HT1080 (cell line): ENCODE measurements at regions not wholly inside any gene's neighbourhood (a gene's known extent, or its start where the extent isn't known, plus 50 kb on each side); places are given as distances from the start of the nearest gene placed in this dataset.
A peak's percentile ranks its signal among the peaks of the same experiment; 100 is the strongest.

Experiments used
- DNase-seq: peaks from one replicate; pipeline ENCODE4 v3.0.0-alpha.2; 2015; ENCODE audit warnings: low read depth

DNA sequence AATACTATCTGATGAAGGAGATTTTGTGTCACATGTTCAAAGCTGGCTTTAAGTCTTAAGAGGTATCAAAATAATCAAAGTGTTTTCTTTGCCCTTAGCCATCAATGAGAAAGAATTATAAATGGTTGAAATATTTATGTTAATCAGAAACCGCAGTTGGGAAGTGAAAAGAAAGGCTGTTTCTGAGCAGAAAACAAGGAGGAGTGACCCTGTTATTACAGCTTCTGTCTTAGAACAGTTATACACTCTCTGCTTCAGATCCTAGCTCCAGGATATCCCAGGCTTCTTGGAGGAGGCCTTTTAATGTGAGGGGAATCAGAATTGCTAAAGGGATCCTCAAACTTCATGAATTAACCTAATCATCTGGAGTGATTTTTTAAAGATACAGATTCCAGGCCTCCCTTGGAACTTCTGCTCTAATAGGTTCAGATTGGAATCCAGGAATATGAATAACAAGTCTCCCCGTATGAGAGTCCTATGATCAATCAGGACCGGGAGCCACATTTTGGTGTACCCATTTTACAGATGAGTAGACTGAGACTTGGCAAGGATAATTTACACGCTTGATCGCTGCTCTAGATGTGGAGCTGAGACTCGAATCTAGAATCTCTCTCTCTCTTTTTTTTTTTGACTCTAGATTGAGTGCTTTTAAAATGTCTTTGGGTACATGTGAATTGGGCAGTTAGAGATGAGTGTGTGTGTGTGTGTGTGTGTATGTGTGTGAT, 50.8 kb upstream of the JAG1 start:
- DNase-seq = no peak

DNA sequence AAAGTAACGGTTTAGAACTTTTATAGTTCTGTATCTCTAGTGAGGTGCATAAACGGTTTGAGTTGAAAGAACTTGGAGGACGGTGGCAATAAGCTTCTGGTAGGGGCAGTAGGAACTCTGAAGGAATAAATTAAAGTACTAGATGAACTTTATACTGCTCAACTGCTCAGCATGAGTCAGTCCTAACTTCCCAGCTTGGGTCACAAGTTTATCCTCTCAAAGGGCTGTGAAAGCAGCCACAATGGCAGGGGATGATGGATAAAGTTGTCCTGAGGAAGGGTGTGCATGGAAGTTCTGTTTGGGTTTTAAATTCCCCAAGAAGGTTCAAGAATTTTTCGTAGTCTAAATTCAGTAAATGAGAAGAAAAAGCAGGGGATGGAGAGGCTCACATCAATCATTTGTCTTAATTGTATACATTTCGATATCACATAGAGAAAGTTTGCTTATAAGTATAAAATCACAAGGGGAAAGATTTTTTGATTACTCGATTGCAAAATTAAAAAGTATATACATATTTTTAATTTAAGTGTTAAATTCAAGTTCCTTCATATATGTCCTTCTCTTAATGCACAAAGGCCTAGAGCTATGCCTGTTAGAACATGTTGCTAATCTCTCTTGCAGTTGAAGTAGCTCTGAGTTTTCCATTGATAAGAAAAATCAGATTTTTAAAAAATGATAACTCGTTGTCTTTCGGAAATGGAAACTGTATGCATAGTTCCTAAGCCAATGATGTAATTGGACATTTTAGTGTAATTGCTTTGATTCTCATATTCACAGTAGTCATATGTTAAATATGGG, 55.3 kb upstream of the JAG1 start:
- peak; percentile 31 for DNase-seq

DNA sequence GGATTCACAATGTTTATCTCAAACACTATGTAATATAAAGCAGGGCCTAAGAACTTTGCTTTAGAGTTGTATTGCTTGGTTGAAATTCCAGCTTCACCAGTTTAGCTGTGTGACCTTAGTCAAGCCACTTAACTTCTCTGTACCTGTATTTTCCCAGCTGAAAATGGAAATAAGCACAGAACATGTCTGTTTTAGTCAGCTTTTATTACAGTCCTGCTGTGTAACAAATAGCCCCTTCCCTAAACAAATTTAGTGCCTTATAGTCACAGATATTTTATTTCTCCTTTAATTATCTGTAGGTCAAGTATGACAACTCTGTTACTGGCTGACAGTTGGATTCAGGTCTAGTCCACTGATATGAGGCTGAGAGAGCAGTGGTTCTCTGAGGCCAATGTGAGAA, 56.0 kb upstream of the JAG1 start:
- DNase-seq = no peak

DNA sequence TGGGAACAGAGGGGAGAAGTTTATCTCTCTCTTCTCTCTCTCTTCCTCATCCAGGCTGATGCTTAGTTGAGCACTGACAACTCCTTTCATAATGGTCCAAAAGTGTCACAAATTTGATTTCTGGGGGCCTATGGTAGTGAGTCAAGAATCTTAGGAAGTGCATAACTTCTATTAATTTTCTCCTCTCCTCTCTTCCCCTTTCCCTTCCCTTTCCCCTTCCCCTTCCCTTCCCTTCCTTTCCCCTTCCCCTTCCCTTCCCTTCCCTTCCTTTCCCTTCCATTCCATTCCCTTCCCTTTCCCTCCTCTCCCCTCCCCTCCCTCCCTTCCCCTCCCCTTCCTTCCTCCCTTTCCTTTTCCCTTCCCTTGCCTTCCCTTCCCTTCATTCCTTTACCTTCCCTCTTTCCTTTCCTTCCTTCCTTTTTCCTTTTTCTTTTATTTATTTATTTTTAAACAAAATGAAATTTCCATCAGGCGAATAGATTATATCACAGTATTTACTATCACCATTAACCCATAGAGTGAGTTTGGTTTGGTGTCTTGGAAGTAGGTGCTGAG, 56.9 kb upstream of the JAG1 start:
- DNase-seq = no peak

DNA sequence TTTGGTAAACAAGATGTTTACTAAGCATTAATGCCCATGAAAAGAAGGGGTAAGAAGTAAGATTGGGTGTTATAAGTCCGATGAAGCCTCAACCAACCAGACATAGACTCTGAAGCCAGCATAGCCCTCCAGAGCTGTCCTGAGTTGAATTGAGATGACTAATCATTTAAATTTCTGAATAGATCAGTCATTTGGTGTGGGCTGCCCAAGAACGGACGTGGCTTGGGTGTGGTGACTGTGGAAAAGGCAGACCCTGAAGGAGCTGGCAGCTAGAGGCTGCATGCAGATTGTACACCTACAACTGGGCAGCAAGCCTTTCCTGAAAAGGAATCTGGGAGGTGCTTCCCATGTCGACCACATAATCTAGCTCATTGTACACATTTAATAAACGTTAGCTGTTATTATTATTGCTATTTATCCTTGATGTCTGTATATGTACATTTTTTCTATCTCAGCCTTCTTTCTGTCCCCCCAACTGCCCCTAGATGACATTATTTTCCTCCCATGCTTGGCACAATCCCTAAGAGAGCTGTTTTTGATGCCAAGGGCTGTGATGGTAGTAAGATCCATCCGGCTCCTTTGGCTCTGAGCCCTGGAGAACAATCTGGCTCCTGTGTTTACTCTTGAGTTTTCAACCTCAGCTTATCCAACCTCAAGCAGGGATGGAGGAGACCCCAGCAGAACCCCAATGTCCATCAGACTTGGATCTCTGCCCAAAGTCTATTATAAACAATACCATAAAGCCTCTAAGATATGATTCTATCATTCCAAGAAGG, 57.6 kb upstream of the JAG1 start:
- peak; percentile 94 for DNase-seq

DNA sequence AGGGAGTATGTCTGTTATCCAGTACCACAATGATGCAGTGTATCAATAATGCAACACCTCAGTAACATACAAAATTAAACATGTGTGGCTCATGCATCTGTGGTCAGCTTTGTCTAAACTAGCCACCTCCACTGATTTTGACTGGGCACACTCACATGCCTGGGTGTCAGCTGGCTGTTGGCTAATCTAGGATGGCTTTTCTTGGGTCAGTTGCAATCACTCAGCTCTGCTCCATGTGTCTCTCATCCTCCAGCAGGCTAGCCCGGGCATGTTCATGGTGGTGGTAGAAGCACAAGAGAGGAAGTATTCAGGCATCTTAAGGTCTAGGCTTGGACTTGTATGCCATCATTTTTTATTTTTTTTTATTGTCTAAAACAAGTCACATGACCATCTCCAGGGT, 59.3 kb upstream of the JAG1 start:
- DNase-seq = peak; percentile 46

DNA sequence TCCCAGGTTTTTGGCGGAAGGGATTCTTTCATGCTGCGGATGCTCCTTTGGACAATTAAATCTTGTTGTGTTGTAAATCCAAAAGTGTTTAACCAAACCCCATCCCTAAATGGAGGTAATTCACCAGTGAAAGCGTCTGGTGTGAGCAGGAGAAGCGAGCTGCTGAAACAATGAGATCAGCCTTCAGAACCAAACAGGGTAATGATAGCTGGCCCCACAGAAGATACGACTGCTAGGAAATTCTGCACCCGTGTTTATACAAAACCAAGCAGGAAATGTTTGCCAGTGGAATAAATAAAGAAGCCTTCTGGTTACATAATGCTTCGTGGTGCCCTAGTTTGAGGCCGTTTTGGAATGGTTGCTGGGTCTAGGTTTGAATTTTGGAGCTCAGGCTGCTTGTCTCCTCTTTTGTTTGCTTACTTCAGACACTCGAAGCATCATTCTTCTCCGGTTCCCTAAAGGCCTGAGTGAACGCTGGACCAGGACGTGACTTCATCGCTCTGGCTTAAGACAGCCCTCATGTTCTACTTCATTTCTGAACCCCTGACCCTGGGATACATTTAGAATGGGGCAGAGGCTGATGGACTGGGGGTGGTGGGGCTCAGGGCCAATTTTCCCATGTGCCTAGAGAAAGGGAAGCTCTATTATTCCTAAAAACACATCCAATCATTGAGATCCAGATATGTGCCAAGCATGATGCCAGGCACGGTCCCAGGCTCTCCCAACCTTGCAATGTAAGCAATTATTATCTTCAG, 61.6 kb upstream of the JAG1 start:
- no peak for DNase-seq

DNA sequence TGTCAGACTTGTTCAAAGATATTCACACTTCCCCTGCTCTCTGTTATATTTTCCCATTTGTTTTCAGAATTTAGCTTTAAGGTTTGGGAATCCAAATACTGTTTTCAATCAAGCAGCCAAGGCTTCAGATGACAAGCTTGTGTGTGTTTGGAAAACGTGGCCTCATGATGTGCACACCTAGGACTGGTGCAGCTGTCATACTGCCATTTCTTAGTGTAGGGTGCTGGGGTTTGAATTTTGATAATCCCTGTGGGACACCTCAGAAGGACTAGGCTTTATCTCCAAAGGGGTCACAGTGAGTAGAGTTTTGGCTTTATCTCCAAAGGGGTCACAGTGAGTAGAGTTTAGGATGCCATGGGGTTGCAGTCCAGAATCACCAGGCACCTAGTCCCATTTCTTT, 65.3 kb upstream of the JAG1 start:
- DNase-seq = no peak

DNA sequence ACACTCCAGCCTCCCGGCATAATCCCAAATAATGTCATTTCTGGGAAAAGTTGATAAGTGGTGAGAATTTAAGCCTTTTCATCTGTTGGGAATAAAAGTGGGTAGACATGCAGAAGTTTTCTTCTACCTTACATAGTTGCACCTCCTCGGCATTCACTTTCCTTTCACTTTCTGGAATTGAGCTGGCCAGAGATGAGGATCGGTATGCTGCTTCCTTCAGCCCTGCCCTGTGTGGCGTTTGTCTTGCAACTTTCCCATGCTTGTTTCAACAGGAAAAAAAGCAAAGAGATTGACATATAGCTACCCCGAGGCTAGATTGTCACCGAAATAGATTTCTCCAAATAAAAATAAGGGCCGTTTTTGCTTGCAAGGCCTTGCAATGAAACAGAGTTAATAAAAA, 65.8 kb upstream of the JAG1 start:
- DNase-seq = peak; percentile 48

DNA sequence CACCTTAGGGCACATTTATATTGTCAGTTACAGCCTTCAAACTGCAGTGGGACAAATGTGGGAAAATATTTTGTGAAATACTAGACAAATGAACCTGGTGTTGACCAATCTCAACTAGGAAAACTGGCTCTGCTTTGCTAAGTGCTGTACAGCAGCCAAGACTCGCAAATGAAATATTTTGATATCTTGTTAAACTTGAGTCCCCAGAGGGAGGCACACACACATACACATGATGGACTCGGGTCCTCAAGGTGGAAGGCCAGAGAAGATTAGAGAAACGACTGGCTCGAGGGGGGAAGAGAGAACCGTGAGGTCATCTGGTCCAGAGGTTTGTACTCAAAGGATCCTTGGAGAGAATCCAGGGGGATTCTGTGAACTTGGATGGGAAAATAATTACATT, 67.3 kb upstream of the JAG1 start:
- no peak for DNase-seq

DNA sequence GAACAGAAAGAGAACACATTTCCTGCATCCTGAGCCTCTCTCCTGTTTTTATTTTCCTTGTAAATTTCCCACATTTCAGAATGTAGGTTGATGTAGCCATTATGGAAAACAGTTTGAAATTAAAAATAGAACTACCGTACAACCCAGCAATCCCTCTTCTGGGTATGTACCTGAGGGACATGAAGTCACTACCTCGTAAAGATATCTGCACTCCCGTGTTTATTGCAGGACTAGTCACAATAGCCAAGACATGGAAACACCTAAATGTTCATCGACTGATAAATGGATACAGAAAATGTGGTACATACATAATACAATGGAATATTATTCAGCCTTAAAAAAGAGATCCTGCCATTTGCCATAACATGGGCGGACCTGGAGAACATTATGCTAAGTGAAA, 72.0 kb upstream of the JAG1 start:
- no peak for DNase-seq

DNA sequence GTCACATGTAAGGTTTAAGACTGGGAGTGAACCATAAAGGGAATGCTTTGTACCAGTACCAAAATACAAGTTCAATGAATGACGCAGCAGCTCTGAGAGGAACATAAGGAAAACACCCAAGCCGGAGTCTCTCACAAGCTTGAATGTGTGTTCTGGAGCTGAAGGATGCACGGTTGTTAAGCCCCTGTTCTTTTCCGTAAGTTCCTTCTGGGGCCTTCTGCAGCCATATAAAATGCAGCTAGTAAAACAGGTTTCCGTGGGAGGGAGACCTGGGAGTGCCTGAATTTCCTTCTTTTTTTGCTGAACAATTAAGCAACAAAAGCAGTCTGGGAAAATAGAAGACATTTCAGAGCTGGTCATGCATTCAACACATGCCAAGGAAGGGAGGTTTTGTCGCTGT, 73.2 kb upstream of the JAG1 start:
- DNase-seq = no peak

DNA sequence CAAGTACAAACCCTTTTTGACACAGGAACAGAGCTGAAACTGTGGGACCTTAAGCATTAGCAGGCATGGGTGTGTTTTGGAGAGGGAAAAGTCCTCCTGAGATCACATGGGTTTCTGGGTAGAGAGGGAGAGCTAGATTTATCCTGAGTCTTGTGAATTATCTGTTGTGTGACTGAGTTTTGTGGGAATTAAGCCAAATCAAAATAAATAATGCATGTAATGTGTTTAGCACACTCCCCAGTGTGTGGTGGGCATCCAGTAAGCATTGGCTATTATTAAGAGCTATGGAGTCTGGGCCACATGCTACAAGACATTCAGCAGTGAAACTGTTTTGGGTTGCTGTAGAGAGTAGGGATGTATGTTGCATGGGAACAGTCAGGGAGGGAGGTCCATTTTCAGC, 75.3 kb upstream of the JAG1 start:
- DNase-seq = no peak

DNA sequence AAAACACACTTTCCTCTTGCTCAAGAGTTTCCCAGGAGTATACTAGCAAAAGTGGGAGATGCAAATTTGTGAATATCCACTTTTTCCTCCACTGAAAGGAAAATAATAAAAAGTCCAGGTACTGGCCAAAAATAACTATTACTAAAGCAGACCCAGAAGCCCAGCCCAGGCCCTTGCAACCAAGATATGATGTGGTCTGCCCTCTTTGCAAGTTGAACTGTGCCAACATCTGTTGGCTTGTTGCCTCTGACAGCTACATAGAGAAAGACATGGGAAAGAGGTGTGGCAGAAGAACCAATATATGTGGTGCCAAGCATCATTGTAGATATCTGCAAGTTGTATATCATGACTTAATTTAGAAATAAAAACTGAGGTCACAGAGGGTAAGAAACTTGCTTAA, 78.4 kb upstream of the JAG1 start:
- DNase-seq = no peak

DNA sequence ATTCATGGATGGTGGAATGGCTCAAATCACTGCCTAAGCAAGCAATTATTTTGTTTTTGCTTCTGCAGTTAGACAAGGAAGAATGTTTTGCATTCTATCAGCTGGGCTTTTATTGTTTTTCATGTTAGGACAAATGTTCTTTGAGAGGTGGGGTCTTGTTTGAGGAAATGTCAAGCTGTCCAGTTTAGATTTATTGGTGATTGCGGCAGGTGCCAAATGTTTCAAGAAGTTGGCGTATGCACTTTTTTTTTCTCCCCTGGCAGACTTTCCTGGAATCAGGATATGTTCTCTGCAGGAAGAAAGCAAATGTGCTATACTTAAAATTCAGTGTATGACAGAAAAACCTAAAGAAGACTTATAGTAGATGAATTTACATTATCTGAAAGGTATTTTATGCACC, 81.0 kb upstream of the JAG1 start:
- no peak for DNase-seq

DNA sequence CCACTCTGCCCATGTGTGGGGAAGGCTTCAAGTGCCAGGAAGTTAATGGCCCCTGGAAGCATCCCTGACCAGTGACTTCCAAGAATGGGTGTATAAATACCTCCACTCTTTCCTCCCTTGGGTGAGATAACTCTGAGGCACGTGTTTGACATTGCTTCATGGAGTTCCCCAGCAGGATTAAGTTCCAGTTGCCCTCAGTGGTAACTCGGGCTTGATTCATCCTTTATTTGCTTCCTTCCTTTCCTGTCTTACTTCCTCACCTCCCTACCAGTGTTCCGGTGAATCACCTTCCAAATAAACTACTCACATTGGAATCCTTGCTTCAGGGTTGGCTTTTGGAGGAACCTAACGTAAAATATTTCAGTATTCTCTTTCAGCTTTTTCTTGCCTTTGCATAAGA, 84.6 kb upstream of the JAG1 start:
- DNase-seq = peak; percentile 96

DNA sequence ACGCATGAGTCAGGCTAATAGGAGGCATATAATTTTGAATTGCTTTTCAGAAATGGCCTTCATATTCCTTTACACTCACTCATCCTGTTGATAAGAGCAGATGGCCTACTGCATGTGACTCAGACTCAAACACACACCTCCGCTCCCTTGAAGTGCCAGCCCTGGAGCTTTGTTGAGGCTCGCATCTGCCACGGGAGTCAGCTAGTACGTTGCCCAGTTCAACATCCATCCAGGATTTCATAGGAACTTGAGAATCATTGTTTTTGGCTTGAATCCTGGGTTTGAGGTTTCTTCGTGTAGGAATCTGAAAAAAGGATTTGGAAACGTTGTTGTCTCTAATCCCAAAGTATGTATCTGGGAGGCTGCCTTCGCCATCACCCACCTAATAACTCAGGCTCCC, 87.4 kb upstream of the JAG1 start:
- DNase-seq = peak; percentile 96

DNA sequence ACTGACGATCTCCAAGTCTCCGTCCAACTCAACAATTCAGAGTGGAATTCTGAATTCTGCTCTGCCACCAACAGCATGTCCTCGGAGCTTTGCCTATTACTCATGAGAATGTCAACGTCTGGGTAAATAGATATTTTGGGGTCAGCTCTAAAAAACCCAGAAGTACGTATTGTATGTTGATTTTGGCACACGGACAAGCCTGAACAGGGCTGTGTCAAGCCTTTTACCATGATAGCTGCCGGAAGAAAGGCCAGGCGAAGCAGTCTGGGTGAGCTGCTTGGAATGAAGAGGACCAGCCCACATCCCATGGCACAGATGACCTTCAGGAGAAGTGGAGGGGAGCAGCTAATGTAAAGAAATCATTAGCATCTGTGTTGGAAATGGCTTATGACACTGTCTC, 88.0 kb upstream of the JAG1 start:
- DNase-seq = peak; percentile 92

DNA sequence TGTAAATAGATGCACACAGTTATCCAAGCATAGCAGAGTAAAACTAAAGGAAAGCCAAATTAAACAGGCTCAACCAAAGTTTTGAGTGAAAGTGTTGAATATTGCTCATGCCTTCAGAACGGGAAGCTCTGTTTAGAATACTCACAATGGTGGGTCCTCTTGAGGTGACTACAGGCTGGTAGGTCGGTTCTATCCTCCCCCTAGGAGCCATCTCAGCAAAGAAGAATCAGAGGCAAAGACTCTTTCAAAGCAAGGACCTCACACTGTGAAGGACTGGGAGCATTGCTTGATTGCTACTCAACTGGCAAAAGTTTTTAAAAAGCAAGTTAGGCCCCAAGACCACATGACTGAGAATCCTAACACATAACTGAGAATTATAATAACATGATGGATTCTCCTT, 88.4 kb upstream of the JAG1 start:
- DNase-seq = no peak

DNA sequence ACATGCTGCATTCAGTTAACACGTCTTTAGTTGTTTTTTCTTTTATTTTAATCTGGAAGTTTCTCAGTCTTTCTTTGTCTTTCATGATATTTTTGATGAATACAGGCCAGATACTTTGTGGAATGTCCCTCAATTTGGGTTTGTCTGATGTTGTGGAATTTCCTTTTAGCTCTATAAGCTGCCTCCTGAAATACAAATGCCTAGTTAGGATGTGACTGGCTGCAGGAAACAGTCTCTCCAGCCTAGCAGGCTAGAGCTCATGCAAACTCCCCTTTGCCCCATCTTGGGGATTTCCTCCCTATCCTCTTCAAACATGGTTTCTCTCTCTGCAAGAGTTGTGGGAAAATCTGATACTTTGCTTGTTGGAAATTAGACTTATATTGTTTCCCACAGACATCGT, 89.3 kb upstream of the JAG1 start:
- DNase-seq = no peak

DNA sequence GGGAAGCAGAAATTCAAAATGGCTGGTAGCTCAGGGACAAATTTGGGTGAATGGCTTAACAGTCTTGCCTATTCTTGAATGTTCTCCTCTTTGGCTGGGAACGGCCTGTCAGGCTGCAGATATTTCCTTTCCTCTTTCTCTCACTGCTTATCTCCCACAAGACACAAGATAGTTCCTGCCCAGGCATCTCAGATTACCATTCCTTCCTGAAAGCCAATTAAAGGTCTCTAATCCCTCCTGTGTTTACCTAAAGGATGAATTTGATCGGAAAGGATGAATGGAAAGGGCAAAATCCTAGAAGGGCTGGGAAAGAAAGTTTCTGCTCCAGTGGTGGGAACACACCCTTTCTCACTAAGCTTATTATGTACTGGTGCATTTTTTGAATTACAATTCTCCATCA, 95.9 kb upstream of the JAG1 start:
- DNase-seq = peak; percentile 22
